ENCODE measurements at regions not wholly inside any gene's neighbourhood (a gene's known extent, or its start where the extent isn't known, plus 50 kb on each side); places are given as distances from the start of the nearest gene placed in this dataset.

GRCh38 chr5:128773378-128773777, 191.9 kb upstream of the SLC27A6 start:
- TF ChIP-seq POLR2A (IDR thresholded peaks at IDR 0.05) (no peak), CTCF (IDR thresholded peaks at IDR 0.05) (no peak)

Measured in testis (tissue), 2 donors.